Gastrocnemius medialis (tissue), 4 donors: ENCODE measurements at regions not wholly inside any gene's neighbourhood (a gene's known extent, or its start where the extent isn't known, plus 50 kb on each side); places are given as distances from the start of the nearest gene placed in this dataset.

ENCODE experiments used
- CTCF ChIP-seq, 5 experiments: fragments of 450-650 bp in 3 of 5; fragments of 200-600 bp in 2 of 5; sonication (generic) in 2 of 5; IDR thresholded peaks in 4 of 5; conservative IDR thresholded peaks in 1 of 5; 1 replicate in 4 of 5; 2 replicates in 1 of 5; pipeline ENCODE4 v1.5.1; 2016 to 2019; ENCODE audit warnings: antibody characterized with exemption in 5 of 5, mild to moderate bottlenecking in 3 of 5, moderate library complexity in 3 of 5
- POLR2A ChIP-seq, 2 donors: fragments of 450-650 bp; IDR thresholded peaks; one replicate each; pipeline ENCODE4 v1.6.1; 2017; ENCODE audit warnings: antibody characterized with exemption in 2 of 2, mild to moderate bottlenecking in 2 of 2, moderate library complexity in 2 of 2

- TF ChIP-seq CTCF (IDR thresholded peaks at IDR 0.05 in 4 of 5, conservative IDR thresholded peaks at IDR 0.05 in 1 of 5) (no peak), POLR2A (IDR thresholded peaks at IDR 0.05) (no peak)
Observed at GRCh38 chr9:26313108-26313507, 579.5 kb downstream of the CAAP1 start.
